Transverse colon (tissue), 4 donors: ENCODE measurements at regions not wholly inside any gene's neighbourhood (a gene's known extent, or its start where the extent isn't known, plus 50 kb on each side); places are given as distances from the start of the nearest gene placed in this dataset.

Experiments used
- CTCF ChIP-seq, 5 experiments: fragments of 200-600 bp in 3 of 5; fragments of 450-650 bp in 2 of 5; sonication (generic) in 3 of 5; IDR thresholded peaks; 1 replicate in 2 of 5; 2 replicates in 3 of 5; pipeline ENCODE4 v1.5.1; 2016 to 2017; ENCODE audit warnings: antibody characterized with exemption in 5 of 5, inconsistent platforms in 3 of 5, mild to moderate bottlenecking in 2 of 5, moderate library complexity in 1 of 5
- POLR2A ChIP-seq: fragments of 450-650 bp; IDR thresholded peaks from one replicate; pipeline ENCODE4 v1.6.1; 2016; ENCODE audit warnings: antibody characterized with exemption, mild to moderate bottlenecking, moderate library complexity
- POLR2AphosphoS5 ChIP-seq, 3 donors: sonication (generic); formaldehyde crosslinking; IDR thresholded peaks; one replicate each; pipeline ENCODE4 v1.6.1; 2016; ENCODE audit warnings: antibody characterized with exemption in 3 of 3

DNA sequence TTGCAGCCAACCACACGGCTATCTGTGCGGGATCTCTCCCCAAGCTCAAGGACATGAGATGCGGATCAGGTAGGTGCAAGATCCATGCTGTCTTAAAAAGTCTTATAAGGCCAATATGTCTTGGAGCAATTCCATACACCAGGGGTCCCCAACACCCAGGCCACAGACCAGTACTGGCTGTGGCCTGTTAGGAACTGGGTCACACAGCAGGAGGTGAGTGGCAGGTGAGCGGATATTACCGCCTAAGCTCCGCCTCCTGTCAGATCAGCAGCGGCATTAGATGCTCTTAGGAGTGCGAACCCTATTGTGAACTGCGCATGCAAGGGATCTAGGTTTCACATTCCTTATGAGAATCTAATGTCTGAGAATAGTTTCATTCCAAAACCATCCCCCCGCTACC, 68.8 kb upstream of the ZNF599 start:
- TF ChIP-seq POLR2A = no peak
- TF ChIP-seq POLR2AphosphoS5 (IDR thresholded peaks at IDR 0.05) = no peak
- no peak for TF ChIP-seq CTCF (IDR thresholded peaks at IDR 0.05)
